ENCODE measurements at regions not wholly inside any gene's neighbourhood (a gene's known extent, or its start where the extent isn't known, plus 50 kb on each side); places are given as distances from the start of the nearest gene placed in this dataset. TPM values are rescaled to one million over a fixed set of nuclear protein-coding genes. Genes with fewer than 3 reads are reported as not detected.

DNA sequence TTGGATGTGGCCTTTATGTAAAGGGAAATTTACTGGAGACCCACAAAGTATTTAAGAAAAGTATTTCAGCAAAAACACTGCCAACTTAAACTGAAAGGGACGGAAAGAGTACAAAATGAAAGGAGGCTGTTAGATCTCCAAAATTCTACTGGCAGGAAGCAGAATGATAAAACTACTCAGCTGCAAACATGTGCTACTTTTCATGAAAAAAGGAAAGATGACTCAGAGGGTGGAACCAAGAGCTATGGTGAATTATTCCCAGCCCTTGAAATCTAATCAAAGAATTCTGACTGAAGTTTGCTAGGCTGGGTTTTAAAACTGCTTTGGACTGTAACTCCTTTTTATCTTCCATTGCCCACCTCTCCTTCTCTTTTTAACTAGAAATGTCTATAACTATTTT lies 58.6 kb upstream of the ZBED3 start:
- H3K4me3 ChIP-seq (ENCODE audit: low read depth, low read length): no peak overlapping the region
- peak; percentile 52 for DNase-seq (ENCODE audit: low read depth)
- TF ChIP-seq CTCF (IDR thresholded peaks at IDR 0.05; ENCODE audit: insufficient read depth, low read depth, low read length): no peak

DNA sequence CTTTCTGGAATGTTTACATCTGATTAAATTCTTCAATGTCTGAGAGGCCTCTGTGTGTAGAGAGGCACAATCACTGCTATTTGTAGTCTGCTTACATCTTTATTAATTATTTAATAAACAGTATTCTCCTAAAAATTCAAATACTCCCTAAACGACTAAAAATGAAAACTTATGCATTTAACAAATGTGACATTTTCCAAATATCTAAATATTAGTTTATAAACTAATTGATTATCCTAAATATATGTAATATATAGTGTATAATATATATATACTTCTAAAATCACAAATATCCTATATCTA lies 57.7 kb upstream of the ZBED3 start:
- H3K4me3 ChIP-seq (ENCODE audit: low read depth, low read length): no peak overlapping the region
- no peak for TF ChIP-seq CTCF (IDR thresholded peaks at IDR 0.05; ENCODE audit: insufficient read depth, low read depth, low read length)
- DNase-seq (ENCODE audit: low read depth): no peak

DNA sequence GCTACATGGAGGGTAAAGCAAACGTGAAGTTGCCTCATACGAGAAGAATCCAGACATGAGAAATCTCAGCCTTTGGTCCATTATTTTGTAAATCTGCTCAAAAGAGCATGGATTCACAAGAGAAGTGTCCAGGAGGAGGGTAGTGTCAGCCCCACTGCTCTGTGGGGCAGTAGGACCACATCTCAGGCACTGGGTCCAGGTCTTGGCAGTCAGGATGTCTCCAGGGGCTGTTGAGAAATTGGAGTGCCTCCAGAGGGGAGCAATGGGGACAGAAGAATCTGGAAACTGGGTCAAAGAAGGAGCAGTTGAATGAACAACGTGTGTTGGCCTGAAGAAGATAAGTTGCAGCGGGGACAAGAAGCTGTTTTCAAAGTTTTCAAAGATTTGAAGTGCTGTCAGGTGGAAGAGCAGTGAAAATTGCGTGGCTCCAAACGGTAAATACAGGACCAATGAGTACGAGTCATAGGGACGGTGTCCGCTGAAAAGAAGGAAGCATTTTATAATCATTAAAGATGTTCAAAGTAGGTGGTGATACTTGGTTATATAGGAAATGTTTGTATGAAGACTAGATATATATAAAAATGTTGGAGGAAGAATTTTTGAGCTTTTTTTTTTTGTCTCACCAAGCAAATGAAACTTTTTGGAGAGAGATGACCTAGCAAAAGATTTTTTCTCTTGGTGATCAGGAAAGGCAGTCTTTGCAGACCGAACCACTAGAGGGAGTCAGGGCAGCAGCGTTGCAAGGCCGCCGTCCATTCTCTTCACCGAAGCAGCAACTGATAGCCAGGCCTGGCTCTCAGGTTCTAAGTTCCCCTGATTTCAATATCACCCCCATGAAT lies 57.1 kb upstream of the ZBED3 start:
- DNase-seq (ENCODE audit: low read depth): peak; percentile 79
- H3K4me3 ChIP-seq (ENCODE audit: low read depth, low read length): no peak overlapping the region
- peak; percentile 93 for TF ChIP-seq CTCF (IDR thresholded peaks at IDR 0.05; ENCODE audit: insufficient read depth, low read depth, low read length)

GRCh38 chr5:77140350-77140749 lies 53.3 kb upstream of the ZBED3 start:
- TF ChIP-seq CTCF (IDR thresholded peaks at IDR 0.05; ENCODE audit: insufficient read depth, low read depth, low read length): no peak
- no peak for DNase-seq (ENCODE audit: low read depth)
- H3K4me3 ChIP-seq (ENCODE audit: low read depth, low read length): no peak overlapping the region

GRCh38 chr5:77139001-77139400 lies 51.9 kb upstream of the ZBED3 start:
- DNase-seq (ENCODE audit: low read depth): peak; percentile 45
- TF ChIP-seq CTCF (IDR thresholded peaks at IDR 0.05; ENCODE audit: insufficient read depth, low read depth, low read length): no peak
- no peak overlapping the region for H3K4me3 ChIP-seq (ENCODE audit: low read depth, low read length)

Small RNA genes in the stretch of these regions (small RNA-seq; reads per million reads assigned to genes)
- not detected for gene HMGB1P35

All from fibroblast of villous mesenchyme (primary cell).